GOT3 (cell line): ENCODE measurements at regions not wholly inside any gene's neighbourhood (a gene's known extent, or its start where the extent isn't known, plus 50 kb on each side); places are given as distances from the start of the nearest gene placed in this dataset.
"Not testable (repeated sequence)": the region's sequence is repeated elsewhere in the genome, so short reads cannot be mapped to it uniquely, and the experiment has no call there.

Source experiments
- DNase-seq: peaks from one replicate; lab custom pipeline; 2025; ENCODE audit warnings: mixed read lengths; lab: John Stamatoyannopoulos, UW

- no peak for DNase-seq
Observed at GRCh38 chr3:115385774-115386730, 237.3 kb upstream of the GAP43 start.

DNA sequence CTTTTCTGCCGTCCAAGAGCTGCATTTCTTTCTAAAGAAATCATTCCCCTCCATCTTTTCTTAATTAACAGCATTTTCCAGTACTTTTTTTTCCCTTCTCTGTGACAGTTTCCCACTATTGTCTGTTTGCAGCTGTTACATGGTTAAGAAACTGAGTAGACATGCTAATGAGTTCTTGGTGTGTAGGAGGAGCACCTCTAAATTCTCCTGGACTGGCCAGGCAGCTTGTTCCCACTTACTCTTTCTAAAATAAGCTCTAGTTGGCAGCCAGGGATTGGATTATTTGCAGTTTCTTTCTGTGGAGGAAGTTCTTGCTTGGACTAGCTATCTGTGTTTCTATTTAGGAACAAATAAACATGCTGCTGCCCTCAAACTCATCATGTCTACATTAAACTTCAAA lies 235.1 kb upstream of the GAP43 start:
- DNase-seq: no peak

GRCh38 chr3:115388811-115389210 lies 234.5 kb upstream of the GAP43 start:
- DNase-seq: no peak

DNA sequence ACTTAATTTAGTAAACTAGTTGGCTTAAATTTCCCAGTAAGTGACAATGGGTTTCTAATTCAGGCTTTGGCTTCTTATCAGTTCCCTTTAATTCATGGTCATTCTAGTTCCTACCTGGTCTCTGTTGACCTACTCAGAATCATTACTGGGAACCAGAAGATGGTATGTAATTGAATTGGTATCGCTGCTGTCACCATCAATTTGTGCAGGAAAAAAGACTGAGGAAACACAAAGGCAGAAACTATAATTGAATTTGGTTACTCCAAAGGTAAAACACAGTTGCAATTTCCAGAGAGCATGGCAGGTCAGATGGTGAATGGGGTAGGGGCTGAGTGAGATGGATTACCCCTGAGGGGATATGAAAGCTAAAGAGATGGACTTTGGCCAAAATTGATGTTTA lies 226.5 kb upstream of the GAP43 start:
- DNase-seq: no peak

- DNase-seq: no peak
Observed at GRCh38 chr3:115397433-115397832, 225.9 kb upstream of the GAP43 start.

DNA sequence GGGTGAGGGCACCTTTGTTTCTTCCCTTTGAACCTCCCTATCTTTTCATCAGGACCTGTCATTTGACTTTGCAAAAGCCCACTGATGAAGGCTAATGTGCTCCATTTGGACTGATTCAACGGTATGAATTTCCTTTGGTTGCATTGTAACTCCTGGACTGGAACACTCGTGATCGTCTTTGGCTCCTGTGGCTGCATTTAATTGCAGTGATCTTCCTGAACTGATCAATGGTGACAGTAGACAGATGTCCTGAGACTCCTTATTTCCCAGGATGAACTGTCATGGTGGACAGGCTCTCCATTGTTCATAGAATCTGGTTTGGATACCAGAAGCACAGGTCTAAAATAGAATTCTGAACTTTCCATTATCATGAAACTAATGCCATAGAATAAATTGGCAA lies 224.8 kb upstream of the GAP43 start:
- no peak for DNase-seq

- DNase-seq: no peak
Observed at GRCh38 chr3:115399750-115400149, 223.6 kb upstream of the GAP43 start.

DNA sequence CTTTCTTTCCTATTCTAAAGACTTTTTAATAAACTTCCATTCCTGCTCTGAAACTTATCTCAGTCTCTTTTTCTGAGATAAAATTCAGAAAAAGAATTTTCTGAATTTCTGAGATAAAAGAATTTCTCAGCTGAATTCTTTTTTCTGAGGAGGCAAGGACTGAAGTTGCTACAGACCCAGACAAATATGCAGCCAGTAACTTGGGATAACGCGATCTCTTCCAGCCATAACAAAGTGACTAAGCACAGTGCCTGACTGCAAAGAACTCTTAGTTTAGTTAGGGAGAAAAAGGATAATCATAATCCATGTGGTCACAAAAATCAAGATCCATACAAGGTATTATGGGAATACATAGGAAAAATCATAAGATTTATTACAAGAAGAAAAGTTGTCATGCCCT lies 222.0 kb upstream of the GAP43 start:
- no peak for DNase-seq

DNA sequence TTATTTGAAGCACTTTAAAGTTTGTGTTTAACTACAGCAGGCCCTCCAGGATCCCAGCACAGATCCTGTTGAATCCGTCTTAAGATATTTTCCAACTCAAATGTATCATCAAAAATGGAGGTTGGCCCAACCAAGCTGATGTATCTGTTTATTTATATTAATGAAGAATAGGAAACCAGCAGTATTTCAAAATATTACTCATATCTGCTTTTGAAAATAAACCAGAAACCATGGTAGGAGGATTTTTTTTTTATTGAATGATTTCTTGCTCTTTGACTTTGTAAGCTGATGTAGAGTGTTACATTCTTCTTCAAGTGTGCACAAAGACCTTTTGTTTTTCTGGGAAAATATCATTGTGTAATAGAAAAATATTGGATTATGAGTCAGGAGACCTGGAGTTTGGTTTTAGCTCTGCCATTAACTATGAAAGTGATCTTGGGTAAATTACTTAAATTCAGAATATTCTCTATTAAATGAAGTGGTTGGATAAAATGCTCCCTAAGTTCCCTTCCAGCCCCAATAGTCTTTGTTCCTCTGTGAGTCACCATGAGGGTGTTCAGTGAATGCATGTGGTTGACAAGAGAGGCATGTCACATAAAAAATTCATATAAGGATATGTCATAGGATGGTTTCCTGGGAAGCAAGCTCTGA lies 221.3 kb upstream of the GAP43 start:
- DNase-seq: no peak

DNA sequence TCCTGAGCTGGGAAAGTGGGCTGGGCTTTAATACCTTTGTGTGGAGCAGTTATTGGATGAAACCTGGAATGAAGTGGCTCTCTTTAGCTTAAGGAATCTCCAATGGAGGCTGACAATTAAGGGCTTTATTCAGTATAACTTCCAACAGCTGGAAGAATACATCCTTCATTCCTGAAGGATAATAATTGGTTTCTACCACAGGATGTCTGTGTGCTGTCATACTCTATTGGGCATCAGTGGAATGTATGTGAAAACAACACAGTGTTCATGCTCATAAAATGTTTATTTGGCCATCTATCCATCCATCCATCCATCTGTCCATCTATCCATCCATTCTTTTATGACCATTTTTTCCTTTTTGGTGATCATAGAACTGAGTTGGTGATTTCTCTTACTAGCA lies 220.7 kb upstream of the GAP43 start:
- no peak for DNase-seq

DNA sequence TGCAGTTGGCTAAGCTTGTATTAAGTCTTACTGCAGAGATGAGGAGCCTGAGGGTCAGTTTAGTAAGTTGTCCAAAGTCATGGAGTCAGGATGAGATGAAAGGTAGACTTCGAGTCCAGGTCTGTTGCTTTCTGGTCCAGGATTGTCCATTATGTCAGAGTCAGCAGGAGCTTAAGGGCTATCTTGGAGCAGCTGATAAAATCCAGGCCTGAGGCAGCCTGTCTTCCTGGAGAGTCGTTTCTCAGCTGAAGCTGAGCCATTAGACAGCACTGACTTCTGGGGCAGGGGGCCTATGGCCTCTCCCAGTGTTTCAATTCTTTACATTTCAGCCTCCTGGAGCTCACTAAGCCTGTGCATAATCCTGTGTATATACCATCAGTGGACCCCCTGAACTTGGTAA lies 219.5 kb upstream of the GAP43 start:
- DNase-seq: no peak

GRCh38 chr3:115409596-115409995 lies 213.7 kb upstream of the GAP43 start:
- DNase-seq: no peak

- DNase-seq: not testable (repeated sequence)
Observed at GRCh38 chr3:115414610-115415009, 208.7 kb upstream of the GAP43 start.

DNA sequence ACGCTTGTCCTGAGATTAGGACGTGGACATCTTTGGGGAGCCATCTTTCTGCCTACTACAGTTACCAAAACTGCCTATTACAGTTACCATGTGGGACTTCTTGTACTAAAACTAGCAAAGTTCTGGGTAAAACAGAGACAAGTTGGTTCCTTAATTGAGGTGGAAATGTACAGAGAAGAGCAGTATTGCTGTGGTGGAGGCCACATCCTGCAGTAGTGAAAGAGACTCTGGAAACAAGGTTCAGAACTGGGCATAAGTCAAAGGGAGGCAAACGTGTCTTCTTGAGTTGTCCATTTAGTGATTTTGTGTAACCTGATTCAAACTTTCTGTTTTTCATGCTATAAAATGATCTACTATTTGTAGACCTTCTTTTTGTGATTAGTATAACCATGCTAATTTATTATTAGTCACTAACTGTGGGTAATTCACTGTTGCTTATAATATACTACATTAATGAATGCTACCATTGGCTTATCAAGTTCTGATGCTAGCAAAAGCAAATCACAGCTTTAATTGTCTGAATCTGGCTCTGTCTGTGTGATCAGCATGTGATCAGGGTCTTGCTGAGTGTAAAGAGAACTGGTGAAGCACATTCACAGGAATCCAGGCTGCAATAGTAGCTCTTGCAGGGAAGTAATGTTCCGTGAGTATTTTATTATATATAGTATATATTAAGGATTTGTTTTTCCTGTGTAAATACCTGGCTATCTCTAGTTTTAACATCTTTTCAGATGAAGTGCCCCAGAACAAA lies 207.9 kb upstream of the GAP43 start:
- no peak for DNase-seq

DNA sequence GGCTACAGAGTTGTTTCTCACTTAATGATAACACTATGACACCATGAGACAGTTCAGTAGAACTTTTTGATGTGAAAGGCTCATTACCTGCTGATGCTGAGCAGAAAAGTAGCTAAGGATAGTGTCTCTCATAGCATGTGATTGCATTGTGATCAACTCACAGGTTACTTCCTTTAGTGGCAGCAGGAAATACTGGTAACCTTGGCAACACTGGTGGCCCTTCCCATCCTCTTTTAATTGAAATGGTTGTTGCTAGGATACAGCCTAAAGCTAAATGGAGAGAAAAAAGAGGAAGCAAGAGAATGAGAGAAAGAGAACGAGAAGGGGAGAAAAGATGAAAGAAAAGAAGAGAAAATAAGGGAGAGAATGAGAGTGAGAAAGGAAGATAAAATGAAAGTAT lies 204.7 kb upstream of the GAP43 start:
- DNase-seq: no peak

DNA sequence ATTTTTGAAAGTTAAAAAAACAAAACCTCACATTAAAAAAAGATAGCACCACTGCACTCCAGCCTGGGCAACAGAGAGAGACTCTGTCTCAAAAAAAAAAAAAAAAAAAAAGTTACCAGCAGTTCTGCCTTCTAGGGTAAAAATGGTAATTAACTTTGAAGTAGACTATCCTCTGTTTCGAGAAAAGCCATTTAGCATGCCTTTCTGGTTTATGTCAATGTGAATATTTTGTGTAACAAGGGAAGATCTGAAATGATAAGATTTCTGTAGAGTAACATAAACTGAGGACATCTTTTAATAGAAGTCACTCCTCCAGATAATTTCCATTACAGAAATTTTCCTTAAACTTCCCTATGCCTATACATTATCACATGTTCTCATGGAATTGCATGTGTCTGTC lies 203.2 kb upstream of the GAP43 start:
- no peak for DNase-seq

GRCh38 chr3:115423170-115423569 lies 200.1 kb upstream of the GAP43 start:
- no peak for DNase-seq

- no peak for DNase-seq
Observed at GRCh38 chr3:115428841-115429240, 194.5 kb upstream of the GAP43 start.

DNA sequence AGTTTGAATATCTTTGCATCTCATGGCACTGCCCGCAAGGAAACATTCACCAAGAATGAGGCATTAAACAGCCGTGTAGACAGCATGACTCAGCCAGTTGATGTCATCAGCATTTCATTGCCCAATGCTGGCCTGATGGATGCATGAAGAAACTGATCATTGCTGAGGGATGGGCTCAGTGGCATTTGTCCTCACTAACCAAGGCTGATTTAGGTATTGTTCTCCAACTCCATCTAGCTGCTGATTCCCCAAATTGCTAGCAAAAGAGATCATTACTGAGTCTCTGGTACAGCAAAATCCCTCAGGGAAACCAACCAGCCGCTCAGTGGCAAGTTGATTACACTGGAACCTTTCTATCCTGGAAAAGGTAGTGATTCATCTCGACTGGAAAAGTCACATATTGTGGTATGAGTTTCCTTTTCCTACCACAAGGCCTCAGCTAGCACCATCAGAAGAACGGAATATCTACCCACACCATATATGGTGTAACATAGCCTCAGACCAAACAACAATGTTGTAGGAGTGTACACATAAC lies 186.5 kb upstream of the GAP43 start:
- DNase-seq: peak; percentile 34

DNA sequence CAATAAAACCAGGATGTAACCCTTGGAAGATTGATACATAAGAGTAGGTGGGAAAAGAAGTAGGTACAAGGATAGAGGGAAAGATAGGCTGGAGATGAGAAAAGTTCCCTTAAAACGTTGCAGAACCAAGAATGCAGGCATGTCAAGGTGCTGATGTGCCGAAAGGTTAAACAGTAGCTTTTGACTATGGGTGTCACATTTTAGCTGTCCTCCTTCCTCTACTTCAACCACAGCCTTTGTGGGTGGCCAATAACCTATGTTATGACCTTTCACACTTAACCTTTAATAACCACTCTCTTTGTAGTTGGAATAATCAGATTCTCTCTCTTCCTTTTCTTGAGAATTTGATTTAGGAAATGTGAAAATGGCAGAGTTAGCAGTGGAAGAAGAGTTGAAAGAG lies 184.5 kb upstream of the GAP43 start:
- DNase-seq: no peak

GRCh38 chr3:115445559-115445958 lies 177.8 kb upstream of the GAP43 start:
- no peak for DNase-seq

DNA sequence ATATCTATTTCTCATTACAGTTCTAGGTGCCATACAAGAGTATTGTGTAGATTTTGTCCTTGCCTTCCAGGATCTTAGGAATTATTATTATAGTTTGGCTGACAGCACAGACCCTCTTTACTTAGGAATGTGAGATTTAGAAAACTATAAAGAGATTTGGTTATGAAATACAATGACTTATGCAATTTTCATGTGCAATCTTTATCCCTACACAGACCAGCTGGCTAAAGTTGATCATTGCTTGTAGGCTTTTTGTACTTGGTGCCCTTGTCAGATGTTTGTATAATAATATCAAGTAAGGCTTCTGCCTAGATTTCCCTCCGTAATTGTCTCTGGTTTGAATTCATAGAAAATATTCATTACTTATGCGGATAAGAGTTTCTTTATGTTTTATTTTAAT lies 174.5 kb upstream of the GAP43 start:
- DNase-seq: no peak
